ENCODE measurements at regions not wholly inside any gene's neighbourhood (a gene's known extent, or its start where the extent isn't known, plus 50 kb on each side); places are given as distances from the start of the nearest gene placed in this dataset.
"Not testable (repeated sequence)": the region's sequence is repeated elsewhere in the genome, so short reads cannot be mapped to it uniquely, and the experiment has no call there.

- no peak for DNase-seq
Observed at GRCh38 chr6:126824815-126825214, 293.7 kb upstream of the RSPO3 start.

- no peak for DNase-seq
Observed at GRCh38 chr6:126826166-126826714, 292.2 kb upstream of the RSPO3 start.

- DNase-seq, result no peak
Observed at GRCh38 chr6:126831461-126831860, 287.0 kb upstream of the RSPO3 start.

- no peak for DNase-seq
Observed at GRCh38 chr6:126842769-126843168, 275.7 kb upstream of the RSPO3 start.

GRCh38 chr6:126848119-126848518, 270.4 kb upstream of the RSPO3 start:
- no peak for DNase-seq

GRCh38 chr6:126867641-126868040, 250.8 kb upstream of the RSPO3 start:
- DNase-seq, result no peak

- DNase-seq, result no peak
Observed at GRCh38 chr6:126873351-126873750, 245.1 kb upstream of the RSPO3 start.

- no peak for DNase-seq
Observed at GRCh38 chr6:126873791-126874190, 244.7 kb upstream of the RSPO3 start.

- no peak for DNase-seq
Observed at GRCh38 chr6:126876446-126876845, 242.0 kb upstream of the RSPO3 start.

GRCh38 chr6:126880964-126881363, 237.5 kb upstream of the RSPO3 start:
- no peak for DNase-seq

GRCh38 chr6:126886106-126886505, 232.4 kb upstream of the RSPO3 start:
- no peak for DNase-seq

GRCh38 chr6:126888727-126889725, 229.4 kb upstream of the RSPO3 start:
- no peak for DNase-seq

- DNase-seq, result no peak
Observed at GRCh38 chr6:126890055-126890454, 228.4 kb upstream of the RSPO3 start.

- no peak for DNase-seq
Observed at GRCh38 chr6:126891158-126891557, 227.3 kb upstream of the RSPO3 start.

GRCh38 chr6:126892869-126893268, 225.6 kb upstream of the RSPO3 start:
- DNase-seq, result not testable (repeated sequence)

- no peak for DNase-seq
Observed at GRCh38 chr6:126897758-126898157, 220.7 kb upstream of the RSPO3 start.

GRCh38 chr6:126904176-126904575, 214.3 kb upstream of the RSPO3 start:
- no peak for DNase-seq

- DNase-seq, result no peak
Observed at GRCh38 chr6:126905917-126906316, 212.6 kb upstream of the RSPO3 start.

GRCh38 chr6:126907312-126907711, 211.2 kb upstream of the RSPO3 start:
- no peak for DNase-seq

GRCh38 chr6:126907996-126908395, 210.5 kb upstream of the RSPO3 start:
- DNase-seq, result no peak

- DNase-seq, result no peak
Observed at GRCh38 chr6:126909493-126909892, 209.0 kb upstream of the RSPO3 start.

- no peak for DNase-seq
Observed at GRCh38 chr6:126913651-126914050, 204.8 kb upstream of the RSPO3 start.

- no peak for DNase-seq
Observed at GRCh38 chr6:126914172-126914571, 204.3 kb upstream of the RSPO3 start.

GRCh38 chr6:126914801-126915200, 203.7 kb upstream of the RSPO3 start:
- DNase-seq, result no peak
